ENCODE measurements at regions not wholly inside any gene's neighbourhood (a gene's known extent, or its start where the extent isn't known, plus 50 kb on each side); places are given as distances from the start of the nearest gene placed in this dataset.

DNA sequence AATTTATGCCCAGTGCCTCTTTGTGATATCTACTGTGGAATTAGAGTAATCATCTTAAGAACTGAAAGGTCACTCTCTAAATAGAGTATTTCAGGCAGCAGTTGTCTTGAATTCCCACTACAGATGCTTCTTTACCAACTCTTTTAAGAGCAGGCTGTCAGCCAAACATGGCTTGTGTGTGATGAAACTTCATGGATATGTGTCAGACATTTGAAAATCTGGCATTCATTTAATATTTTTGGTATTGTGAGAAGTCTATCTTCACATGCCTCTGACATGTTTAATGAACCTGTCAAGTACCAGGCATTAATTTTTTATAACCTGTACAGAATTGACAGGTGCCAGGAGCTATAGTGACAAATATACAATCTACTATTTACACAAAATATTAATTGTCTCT is 318.6 kb downstream of the CDH9 start:
- H3K9me3 ChIP-seq (ENCODE audit: control insufficient read depth, insufficient read depth, low read length) = peaks cover 2% of the 10 kb centered on the region; the same call in 1 of the 2 replicates
- H3K79me1 ChIP-seq (ENCODE audit: low read depth in 1 of 2, low read length in 2 of 2) = no peaks in the 10 kb centered on the region
- BruUV-seq (replicated peaks) = no TSS peak
- dilution Hi-C loops (cut with HindIII; ENCODE audit: low sequenced_read_pairs, unreplicated experiment) (no loop called here), intact Hi-C loops (cut with micrococcal nuclease) (no loop called here), in situ Hi-C loops (cut with MboI; ENCODE audit: low sequenced_read_pairs) (no loop called here)
- H2BK15ac ChIP-seq (ENCODE audit: low read depth, low read length) = no peak overlapping the region
- no peak overlapping the region for H3K56ac ChIP-seq (ENCODE audit: extremely low read depth, insufficient read depth, low read length)
- no peak overlapping the region for H3K4ac ChIP-seq (ENCODE audit: low read depth, low read length)
- H3K27me3 ChIP-seq (ENCODE audit: control insufficient read depth, insufficient read depth, low read length) = no peaks in the 10 kb centered on the region
- no peak overlapping the region for H3K23ac ChIP-seq (ENCODE audit: low read depth, low read length)
- H3K18ac ChIP-seq (ENCODE audit: low read depth, low read length) = no peak overlapping the region
- H2BK120ac ChIP-seq (ENCODE audit: low read depth, low read length) = no peak overlapping the region
- DNase-seq (no peak), ATAC-seq (ENCODE audit: low read depth) (no peak)
- no peaks in the 10 kb centered on the region for H3K9me1 ChIP-seq (ENCODE audit: insufficient read depth, low read length)
- no peak overlapping the region for H3K14ac ChIP-seq (replicated peaks; ENCODE audit: low read depth, low read length)
- H2BK5ac ChIP-seq (ENCODE audit: low read depth, low read length, poor library complexity, severe bottlenecking) = no peak overlapping the region
- CTCF ChIA-PET = no interaction called here
- no peak overlapping the region for H3K4me2 ChIP-seq (ENCODE audit: low read depth, low read length)
- no peak overlapping the region for H2BK20ac ChIP-seq (ENCODE audit: low read depth, low read length)
- H3K4me1 ChIP-seq (ENCODE audit: control insufficient read depth, insufficient read depth, low read length) = no peaks in the 10 kb centered on the region
- no peaks in the 10 kb centered on the region for H3K36me3 ChIP-seq (ENCODE audit: control insufficient read depth, insufficient read depth, low read length)
- H4K20me1 ChIP-seq (ENCODE audit: insufficient read depth, low read length) = no peaks in the 10 kb centered on the region
- H4K91ac ChIP-seq (ENCODE audit: insufficient read depth, low read depth, low read length) = no peak overlapping the region
- no peak overlapping the region for H4K5ac ChIP-seq (ENCODE audit: low read depth, low read length)
- no peak overlapping the region for H3K4me3 ChIP-seq (ENCODE audit: insufficient read depth, low read depth, low read length)
- no peak overlapping the region for H3K9ac ChIP-seq (ENCODE audit: low read depth, low read length)
- TF ChIP-seq BHLHE40 (IDR thresholded peaks at IDR 0.05; ENCODE audit: low read depth, low read length) (no peak), NFE2L2 (IDR thresholded peaks at IDR 0.05; ENCODE audit: low read depth, low read length) (no peak), RCOR1 (IDR thresholded peaks at IDR 0.05; ENCODE audit: insufficient replicate concordance, low read length) (no peak), SMC3 (IDR thresholded peaks at IDR 0.05; ENCODE audit: low read depth, low read length) (no peak), CHD1 (IDR thresholded peaks at IDR 0.05; ENCODE audit: low read depth, low read length) (no peak), RAD21 (IDR thresholded peaks at IDR 0.05; ENCODE audit: low read length) (no peak), MXI1 (IDR thresholded peaks at IDR 0.05; ENCODE audit: borderline replicate concordance, low read depth, low read length) (no peak), MAFK (IDR thresholded peaks at IDR 0.05; ENCODE audit: low read depth, low read length) (no peak)
- TF ChIP-seq, protein P1, sequence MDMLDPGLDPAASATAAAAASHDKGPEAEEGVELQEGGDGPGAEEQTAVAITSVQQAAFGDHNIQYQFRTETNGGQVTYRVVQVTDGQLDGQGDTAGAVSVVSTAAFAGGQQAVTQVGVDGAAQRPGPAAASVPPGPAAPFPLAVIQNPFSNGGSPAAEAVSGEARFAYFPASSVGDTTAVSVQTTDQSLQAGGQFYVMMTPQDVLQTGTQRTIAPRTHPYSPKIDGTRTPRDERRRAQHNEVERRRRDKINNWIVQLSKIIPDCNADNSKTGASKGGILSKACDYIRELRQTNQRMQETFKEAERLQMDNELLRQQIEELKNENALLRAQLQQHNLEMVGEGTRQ (IDR thresholded peaks at IDR 0.05; ENCODE audit: low read depth, low read length) = no peak
- no peak overlapping the region for H2AK5ac ChIP-seq (ENCODE audit: low read depth, low read length)
- H2AFZ ChIP-seq (replicated peaks; ENCODE audit: low read length, poor library complexity) = no peak overlapping the region
- no peak overlapping the region for H3K27ac ChIP-seq (ENCODE audit: insufficient read depth, low read length)
- H2AK9ac ChIP-seq (replicated peaks; ENCODE audit: low read depth, low read length, poor library complexity) = no peak overlapping the region
- no peak overlapping the region for H4K8ac ChIP-seq (ENCODE audit: low read depth in 2 of 2, low read length in 2 of 2)
- POLR2A ChIA-PET (ENCODE audit: unreplicated experiment) = no interaction called here

Data from IMR-90 (cell line).